HepG2 (cell line): ENCODE measurements at regions not wholly inside any gene's neighbourhood (a gene's known extent, or its start where the extent isn't known, plus 50 kb on each side); places are given as distances from the start of the nearest gene placed in this dataset.

Source experiments
- ATAC-seq: fragments of 200-7000 bp; cut with Tn5 transposase; 3 replicates; pipeline ENCODE4 v1.9.1; 2020; ENCODE audit warnings: mild to moderate bottlenecking, moderate library complexity
- BruUV-seq: library from RNA; stranded (reverse); fragments of 400-500 nt; replicated peaks from 2 replicates; lab custom pipeline; 2021; lab: Mats Ljungman, UMichigan
- CTCF ChIA-PET: fragments of 300-600 bp; formaldehyde crosslinking; extraction: SDS; loops from one replicate; lab custom pipeline; 2021; ENCODE audit warnings: low total read pairs, inconsistent platforms, low intra/inter-chr PET ratio; lab: Yijun Ruan, JAX
- POLR2A ChIA-PET: fragments of 350-600 bp; sonication (Branson Sonifier 250); formaldehyde crosslinking; loops from one replicate; lab custom pipeline; 2020; ENCODE audit warnings: antibody characterized with exemption, inconsistent platforms; lab: Yijun Ruan, JAX
- DNase-seq: peaks from one replicate; pipeline ENCODE4 v3.0.0-alpha.2; 2015; ENCODE audit warnings: low spot score
- FAIRE-seq: peaks from 3 replicates; lab custom pipeline; 2011; peaks lifted over from hg19 to GRCh38; lab: Jason Lieb, UNC
- H2AFZ ChIP-seq: one replicate; pipeline ENCODE4 v1.6.1; 2011; ENCODE audit warnings: low read length, inconsistent platforms
- H3K27ac ChIP-seq: fragments of 300-600 bp; 3 replicates; pipeline ENCODE4 v1.8.0; 2011; ENCODE audit warnings: mixed run types, mild to moderate bottlenecking, mixed read lengths, low read length, inconsistent platforms; ENCODE audit not compliant: insufficient read depth; ENCODE audit errors: extremely low read length
- H3K27me3 ChIP-seq, 2 experiments: fragments of 200-600 bp in 1 of 2; 2 replicates in 1 of 2; 3 replicates in 1 of 2; pipeline versions ENCODE4 v1.6.0 to v1.8.0; 2011; ENCODE audit warnings: low read length in 2 of 2, mild to moderate bottlenecking in 2 of 2, moderate library complexity in 2 of 2, inconsistent platforms in 1 of 2; ENCODE audit not compliant: insufficient read depth in 2 of 2, control insufficient read depth in 1 of 2
- H3K36me3 ChIP-seq, 2 experiments: fragments of 200-600 bp in 1 of 2; replicated peaks in 1 of 2; 2 replicates in 1 of 2; 3 replicates in 1 of 2; pipeline versions ENCODE4 v1.5.1 to v1.8.0; 2011; ENCODE audit warnings: low read length in 2 of 2, inconsistent platforms in 1 of 2; ENCODE audit not compliant: insufficient read depth in 2 of 2, control insufficient read depth in 1 of 2
- H3K4me1 ChIP-seq: 2 replicates; pipeline ENCODE4 v1.5.1; 2012; ENCODE audit warnings: low read length, inconsistent platforms; ENCODE audit not compliant: insufficient read depth
- H3K4me2 ChIP-seq: 2 replicates; pipeline ENCODE4 v1.6.0; 2011; ENCODE audit warnings: low read depth, low read length, inconsistent platforms
- H3K4me3 ChIP-seq, 3 experiments: fragments of 200-600 bp in 1 of 3; sonication (generic), shearing (Covaris generic) in 1 of 3; replicated peaks in 1 of 3; 2 replicates each; pipeline ENCODE4 v1.5.1; 2011 to 2016; ENCODE audit warnings: low read length in 3 of 3, inconsistent platforms in 2 of 3, low read depth in 2 of 3, mild to moderate bottlenecking in 2 of 3, control low read depth in 1 of 3, mixed read lengths in 1 of 3; ENCODE audit not compliant: insufficient read depth in 1 of 3
- H3K79me2 ChIP-seq: one replicate; pipeline ENCODE4 v1.6.1; 2011; ENCODE audit warnings: low read length, inconsistent platforms; ENCODE audit not compliant: insufficient read depth
- H3K9ac ChIP-seq: 2 replicates; pipeline ENCODE4 v1.6.0; 2011; ENCODE audit warnings: mild to moderate bottlenecking, low read depth, low read length, inconsistent platforms; ENCODE audit not compliant: insufficient read depth
- H3K9me3 ChIP-seq: 2 replicates; pipeline ENCODE4 v1.5.1; 2012; ENCODE audit warnings: mild to moderate bottlenecking, low read length
- H4K20me1 ChIP-seq: 2 replicates; pipeline ENCODE4 v1.6.0; 2011; ENCODE audit warnings: inconsistent platforms, mild to moderate bottlenecking, low read length, moderate library complexity; ENCODE audit not compliant: insufficient read depth
- KLF13 ChIP-seq: sonication (generic); formaldehyde crosslinking; IDR thresholded peaks from 2 replicates; pipeline ENCODE4 v1.4.0; 2020; ENCODE audit warnings: mild to moderate bottlenecking, missing genetic modification reagents
- MYC ChIP-seq: sonication (generic); formaldehyde crosslinking; IDR thresholded peaks from 2 replicates; pipeline ENCODE4 v1.9.0; 2021; ENCODE audit warnings: missing genetic modification reagents, borderline replicate concordance
- RNF219 ChIP-seq: sonication (generic); formaldehyde crosslinking; IDR thresholded peaks from 2 replicates; pipeline ENCODE4 v1.5.0; 2020; ENCODE audit warnings: mild to moderate bottlenecking, missing genetic modification reagents
- ZNF20 ChIP-seq: sonication (generic); formaldehyde crosslinking; IDR thresholded peaks from 2 replicates; pipeline ENCODE4 v1.4.0; 2020; ENCODE audit warnings: mild to moderate bottlenecking, moderate library complexity, missing genetic modification reagents
- ZNF205 ChIP-seq: IDR thresholded peaks from 2 replicates; pipeline ENCODE4 v1.6.1; 2018; ENCODE audit warnings: missing biosample characterization, missing genetic modification reagents
- ZNF414 ChIP-seq: sonication (generic); formaldehyde crosslinking; IDR thresholded peaks from 2 replicates; pipeline ENCODE4 v1.5.0; 2020; ENCODE audit warnings: missing genetic modification reagents
- ZNF431 ChIP-seq: sonication (generic); formaldehyde crosslinking; IDR thresholded peaks from 2 replicates; pipeline ENCODE4 v1.9.0; 2022; ENCODE audit warnings: missing genetic modification reagents, low read depth, mild to moderate bottlenecking, borderline replicate concordance
- ZNF512B ChIP-seq: sonication (generic); formaldehyde crosslinking; IDR thresholded peaks from 2 replicates; pipeline ENCODE4 v1.5.1; 2020; ENCODE audit warnings: missing genetic modification reagents, mild to moderate bottlenecking, borderline replicate concordance
- ZNF564 ChIP-seq: sonication (generic); formaldehyde crosslinking; IDR thresholded peaks from 2 replicates; pipeline ENCODE4 v1.8.1; 2023; ENCODE audit warnings: mild to moderate bottlenecking, missing genetic modification reagents
- ZNF703 ChIP-seq: sonication (generic); formaldehyde crosslinking; IDR thresholded peaks from 2 replicates; pipeline ENCODE4 v1.5.1; 2020; ENCODE audit warnings: missing genetic modification reagents, mild to moderate bottlenecking, moderate library complexity, borderline replicate concordance
- ZNF710 ChIP-seq: sonication (generic); formaldehyde crosslinking; IDR thresholded peaks from 2 replicates; pipeline ENCODE4 v1.5.0; 2020; ENCODE audit warnings: mild to moderate bottlenecking, missing genetic modification reagents, borderline replicate concordance
- WGBS: methylation state at CpG from one replicate; pipeline ENCODE4 v1.1.6; 2017; ENCODE audit warnings: low lambda C conversion rate; 5-methylcytosine and 5-hydroxymethylcytosine counted together
- in situ Hi-C: cut with HindIII; loops from 2 replicates; pipeline ENCODE4 v1.10.0; 2017; ENCODE audit warnings: low pct_unique_long_range_greater_than_20kb; ENCODE audit not compliant: extremely low pct_ligation_motif_present
- intact Hi-C: fragments of 100-400 bp; cut with micrococcal nuclease; formaldehyde crosslinking; loops from one replicate; pipeline ENCODE4 v1.10.0; 2022; ENCODE audit not compliant: unreplicated experiment

GRCh38 chr20:57990396-57990987 lies 238.0 kb downstream of the ANKRD60 start:
- intact Hi-C loops (loop anchor here (5.0 kb wide), 1 partner anchor 442 kb away; no protein-coding TSS in a partner anchor), in situ Hi-C loops (no loop called here)
- Histone ChIP-seq H3K4me1 (no peaks in the 10 kb centered on the region), H3K4me2 (no peak overlapping the region), H3K27ac (no peak overlapping the region), H3K36me3 (no peaks in the 10 kb centered on the region), H2AFZ (no peak overlapping the region), H3K79me2 (no peaks in the 10 kb centered on the region), H3K9me3 (no peaks in the 10 kb centered on the region), H3K4me3 (no peak overlapping the region), H4K20me1 (no peaks in the 10 kb centered on the region), H3K27me3 (peaks cover 2 to 37% of the 10 kb centered on the region in 2 experiments; a peak in 4 of 5 replicates), H3K9ac (no peak overlapping the region)
- BruUV-seq: no TSS peak
- WGBS: 12% methylated on average over 8 of the region's 8 CpGs
- no peak for FAIRE-seq
- DNase-seq: no peak
- TF ChIP-seq ZNF20 (CRISPR knock-in tag): no peak
- no peak for TF ChIP-seq ZNF512B (CRISPR knock-in tag)
- no peak for TF ChIP-seq MYC (CRISPR knock-in tag)
- no peak for TF ChIP-seq ZNF564
- no peak for TF ChIP-seq ZNF710 (CRISPR knock-in tag)
- no peak for TF ChIP-seq ZNF431 (CRISPR knock-in tag)
- TF ChIP-seq RNF219: no peak
- TF ChIP-seq ZNF703 (CRISPR knock-in tag): no peak
- TF ChIP-seq KLF13 (CRISPR knock-in tag): no peak
- TF ChIP-seq ZNF414 (CRISPR knock-in tag): no peak
- TF ChIP-seq ZNF205 (CRISPR knock-in tag): no peak
- ATAC-seq: no peak
- POLR2A ChIA-PET: no interaction called here
- CTCF ChIA-PET: no interaction called here
